ENCODE measurements at regions not wholly inside any gene's neighbourhood (a gene's known extent, or its start where the extent isn't known, plus 50 kb on each side); places are given as distances from the start of the nearest gene placed in this dataset.

DNA sequence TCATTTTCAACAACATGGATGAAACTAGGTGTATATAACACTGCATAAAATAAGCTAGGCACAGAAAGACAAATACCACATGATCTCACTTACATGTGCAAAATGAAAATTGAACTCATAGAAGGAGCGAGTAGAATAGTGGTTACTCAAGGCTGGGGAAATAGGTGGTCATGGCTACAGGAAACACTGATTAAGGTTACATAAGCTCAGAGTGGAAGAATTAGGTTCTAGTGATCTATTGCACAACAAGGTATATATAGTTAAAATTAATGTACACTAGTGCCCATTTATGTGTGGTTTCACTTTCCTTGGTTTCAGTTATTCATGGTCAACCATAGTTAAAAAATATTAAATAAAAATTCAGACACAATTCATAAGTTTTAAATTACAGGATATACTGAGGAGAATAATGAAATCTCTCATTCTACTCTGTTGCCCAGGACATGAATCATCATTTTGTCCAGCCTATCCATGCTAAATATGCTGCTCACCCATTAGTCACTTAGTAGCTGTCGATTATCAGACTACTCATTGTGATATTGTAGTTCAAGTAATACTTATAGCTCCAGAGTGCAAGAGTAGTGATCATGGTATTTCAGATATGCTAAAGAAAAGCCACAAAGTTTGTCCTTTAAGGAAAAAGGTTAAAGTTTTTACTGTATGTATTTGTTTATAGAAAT, 1530.9 kb upstream of the LRRTM1 start:
- TF ChIP-seq, protein P1, sequence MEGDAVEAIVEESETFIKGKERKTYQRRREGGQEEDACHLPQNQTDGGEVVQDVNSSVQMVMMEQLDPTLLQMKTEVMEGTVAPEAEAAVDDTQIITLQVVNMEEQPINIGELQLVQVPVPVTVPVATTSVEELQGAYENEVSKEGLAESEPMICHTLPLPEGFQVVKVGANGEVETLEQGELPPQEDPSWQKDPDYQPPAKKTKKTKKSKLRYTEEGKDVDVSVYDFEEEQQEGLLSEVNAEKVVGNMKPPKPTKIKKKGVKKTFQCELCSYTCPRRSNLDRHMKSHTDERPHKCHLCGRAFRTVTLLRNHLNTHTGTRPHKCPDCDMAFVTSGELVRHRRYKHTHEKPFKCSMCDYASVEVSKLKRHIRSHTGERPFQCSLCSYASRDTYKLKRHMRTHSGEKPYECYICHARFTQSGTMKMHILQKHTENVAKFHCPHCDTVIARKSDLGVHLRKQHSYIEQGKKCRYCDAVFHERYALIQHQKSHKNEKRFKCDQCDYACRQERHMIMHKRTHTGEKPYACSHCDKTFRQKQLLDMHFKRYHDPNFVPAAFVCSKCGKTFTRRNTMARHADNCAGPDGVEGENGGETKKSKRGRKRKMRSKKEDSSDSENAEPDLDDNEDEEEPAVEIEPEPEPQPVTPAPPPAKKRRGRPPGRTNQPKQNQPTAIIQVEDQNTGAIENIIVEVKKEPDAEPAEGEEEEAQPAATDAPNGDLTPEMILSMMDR (IDR thresholded peaks at IDR 0.05; ENCODE audit: borderline replicate concordance, extremely low read depth, low read length, poor library complexity, severe bottlenecking): no peak
- TF ChIP-seq EZH2 (IDR thresholded peaks at IDR 0.05; ENCODE audit: borderline replicate concordance, low read depth, low read length, severe bottlenecking): no peak
